Hepatocyte (in vitro differentiated cells): ENCODE measurements at regions not wholly inside any gene's neighbourhood (a gene's known extent, or its start where the extent isn't known, plus 50 kb on each side); places are given as distances from the start of the nearest gene placed in this dataset.
A peak's percentile ranks its signal among the peaks of the same experiment; 100 is the strongest.

ENCODE experiments used
- DNase-seq: peaks from one replicate; pipeline ENCODE4 v3.0.0-alpha.2; 2016; ENCODE audit warnings: low spot score
- H2AFZ ChIP-seq: fragments of 200-600 bp; sonication (generic); 2 replicates; pipeline ENCODE4 v1.6.0; 2016; ENCODE audit warnings: antibody characterized with exemption, mild to moderate bottlenecking
- H3K27ac ChIP-seq: fragments of 200-600 bp; sonication (generic); 2 replicates; pipeline ENCODE4 v1.5.1; 2016; ENCODE audit warnings: mild to moderate bottlenecking
- H3K27me3 ChIP-seq: fragments of 200-600 bp; sonication (generic); 2 replicates; pipeline ENCODE4 v1.6.1; 2016
- H3K36me3 ChIP-seq: fragments of 200-600 bp; sonication (generic); replicated peaks from 2 replicates; pipeline ENCODE4 v1.5.1; 2016; ENCODE audit warnings: low read depth; ENCODE audit not compliant: insufficient read depth
- H3K4me1 ChIP-seq: fragments of 200-600 bp; sonication (generic); 2 replicates; pipeline ENCODE4 v1.5.1; 2016; ENCODE audit warnings: mild to moderate bottlenecking, moderate library complexity; ENCODE audit not compliant: insufficient read depth
- H3K4me2 ChIP-seq: fragments of 200-600 bp; sonication (generic); 2 replicates; pipeline ENCODE4 v1.6.0; 2016
- H3K4me3 ChIP-seq: fragments of 200-600 bp; sonication (generic); 2 replicates; pipeline ENCODE4 v1.5.1; 2016; ENCODE audit warnings: mild to moderate bottlenecking
- H3K79me2 ChIP-seq: fragments of 200-600 bp; sonication (generic); 2 replicates; pipeline ENCODE4 v1.6.0; 2017; ENCODE audit warnings: mild to moderate bottlenecking
- H3K9me2 ChIP-seq: fragments of 200-600 bp; sonication (generic); replicated peaks from 2 replicates; pipeline ENCODE4 v1.6.0; 2017; ENCODE audit warnings: mild to moderate bottlenecking; ENCODE audit not compliant: insufficient read depth
- H3K9me3 ChIP-seq: fragments of 200-600 bp; sonication (generic); 2 replicates; pipeline ENCODE4 v1.5.1; 2016; ENCODE audit warnings: low read depth, mild to moderate bottlenecking
- H4K20me1 ChIP-seq: fragments of 200-600 bp; sonication (generic); 2 replicates; pipeline ENCODE4 v1.6.0; 2016; ENCODE audit warnings: mild to moderate bottlenecking; ENCODE audit not compliant: insufficient read depth, poor library complexity, severe bottlenecking
- CTCF ChIP-seq: fragments of 200-600 bp; sonication (generic); IDR thresholded peaks from 2 replicates; pipeline ENCODE4 v1.5.1; 2016; ENCODE audit warnings: antibody characterized with exemption, mild to moderate bottlenecking; ENCODE audit not compliant: poor library complexity
- EZH2 ChIP-seq: fragments of 200-600 bp; sonication (generic); IDR thresholded peaks from 2 replicates; pipeline ENCODE4 v1.6.1; 2016; ENCODE audit warnings: antibody characterized with exemption, mild to moderate bottlenecking, borderline replicate concordance
- EZH2phosphoT487 ChIP-seq: fragments of 200-600 bp; sonication (generic); IDR thresholded peaks from one replicate; pipeline ENCODE4 v1.6.1; 2018; ENCODE audit warnings: antibody characterized with exemption, mild to moderate bottlenecking, low read depth, moderate library complexity; ENCODE audit not compliant: unreplicated experiment, severe bottlenecking
- WGBS: methylation state at CpG from one replicate; pipeline ENCODE4 v1.1.6; 2016; ENCODE audit warnings: low lambda C conversion rate; ENCODE audit errors: missing lambda C conversion rate; 5-methylcytosine and 5-hydroxymethylcytosine counted together

GRCh38 chr6:26254724-26255123 lies 110.3 kb upstream of the BTN3A2 start:
- H4K20me1 ChIP-seq: no peaks in the 10 kb centered on the region
- H3K79me2 ChIP-seq: peaks cover 61% of the 10 kb centered on the region
- no peaks in the 10 kb centered on the region for H3K9me2 ChIP-seq
- 58% methylated on average over 4 of the region's 4 CpGs for WGBS
- H2AFZ ChIP-seq: no peak overlapping the region
- H3K4me2 ChIP-seq: peak overlapping the region; percentile 81
- TF ChIP-seq EZH2phosphoT487 (no peak), CTCF (no peak)
- H3K27ac ChIP-seq: peak overlapping the region; percentile 98
- no peaks in the 10 kb centered on the region for H3K36me3 ChIP-seq
- no peak for DNase-seq
- H3K4me1 ChIP-seq: peaks cover 15% of the 10 kb centered on the region
- H3K4me3 ChIP-seq: no peak overlapping the region
- H3K9me3 ChIP-seq: no peaks in the 10 kb centered on the region
- H3K27me3 ChIP-seq: no peaks in the 10 kb centered on the region

GRCh38 chr6:26257272-26257671 lies 107.7 kb upstream of the BTN3A2 start:
- peak; percentile 75 for DNase-seq
- peaks cover 57% of the 10 kb centered on the region for H3K79me2 ChIP-seq
- no peaks in the 10 kb centered on the region for H3K9me2 ChIP-seq
- no peaks in the 10 kb centered on the region for H4K20me1 ChIP-seq
- no peaks in the 10 kb centered on the region for H3K9me3 ChIP-seq
- no peak overlapping the region for H2AFZ ChIP-seq
- 28% methylated on average over 7 of the region's 7 CpGs for WGBS
- H3K27me3 ChIP-seq: no peaks in the 10 kb centered on the region
- no peaks in the 10 kb centered on the region for H3K36me3 ChIP-seq
- peaks cover 17% of the 10 kb centered on the region for H3K4me1 ChIP-seq
- peak overlapping the region; percentile 81 for H3K4me2 ChIP-seq
- no peak for TF ChIP-seq EZH2
- TF ChIP-seq CTCF: no peak
- no peak for TF ChIP-seq EZH2phosphoT487
- H3K4me3 ChIP-seq: no peak overlapping the region
- peak overlapping the region; percentile 98 for H3K27ac ChIP-seq

GRCh38 chr6:26258212-26258977 lies 106.6 kb upstream of the BTN3A2 start:
- H3K27me3 ChIP-seq: no peaks in the 10 kb centered on the region
- H3K9me2 ChIP-seq: no peaks in the 10 kb centered on the region
- H3K36me3 ChIP-seq: no peaks in the 10 kb centered on the region
- H3K9me3 ChIP-seq: no peaks in the 10 kb centered on the region
- H3K4me3 ChIP-seq: peak overlapping the region; percentile 30
- peak overlapping the region; percentile 74 for H3K4me2 ChIP-seq
- peaks cover 17% of the 10 kb centered on the region for H3K4me1 ChIP-seq
- 56% methylated on average over 5 of the region's 5 CpGs for WGBS
- no peak for DNase-seq
- TF ChIP-seq EZH2phosphoT487 (no peak), CTCF (peak; percentile 19)
- peaks cover 46% of the 10 kb centered on the region for H3K79me2 ChIP-seq
- H2AFZ ChIP-seq: no peak overlapping the region
- H3K27ac ChIP-seq: peak overlapping the region; percentile 94
- no peaks in the 10 kb centered on the region for H4K20me1 ChIP-seq
